GM03348 (cell line): ENCODE measurements at regions not wholly inside any gene's neighbourhood (a gene's known extent, or its start where the extent isn't known, plus 50 kb on each side); places are given as distances from the start of the nearest gene placed in this dataset.

Experiments used
- DNase-seq: peaks from one replicate; pipeline ENCODE4 v3.0.0; 2012; ENCODE audit warnings: low spot score

GRCh38 chr3:159534496-159534895, 454.1 kb upstream of the IL12A start:
- DNase-seq: no peak

GRCh38 chr3:159536876-159537275, 451.8 kb upstream of the IL12A start:
- no peak for DNase-seq

DNA sequence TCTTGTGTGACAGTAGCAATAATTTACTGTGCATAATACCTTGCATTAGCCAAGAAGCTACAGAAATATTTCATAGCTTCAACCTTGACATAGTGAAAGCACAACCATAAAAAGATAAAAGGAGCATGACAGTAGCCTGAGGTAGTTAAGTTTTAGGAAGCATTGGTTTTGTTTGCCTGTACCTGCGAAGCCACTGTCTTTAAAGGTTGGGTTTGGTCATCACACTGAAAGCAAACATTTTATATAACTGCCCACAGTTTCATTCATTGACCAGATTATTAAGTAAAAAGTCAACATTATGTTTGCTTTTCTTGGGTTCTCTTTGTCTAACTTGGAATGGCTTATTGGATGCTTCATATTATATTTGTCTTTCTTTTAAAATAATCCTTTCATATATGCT, 450.1 kb upstream of the IL12A start:
- DNase-seq: no peak

DNA sequence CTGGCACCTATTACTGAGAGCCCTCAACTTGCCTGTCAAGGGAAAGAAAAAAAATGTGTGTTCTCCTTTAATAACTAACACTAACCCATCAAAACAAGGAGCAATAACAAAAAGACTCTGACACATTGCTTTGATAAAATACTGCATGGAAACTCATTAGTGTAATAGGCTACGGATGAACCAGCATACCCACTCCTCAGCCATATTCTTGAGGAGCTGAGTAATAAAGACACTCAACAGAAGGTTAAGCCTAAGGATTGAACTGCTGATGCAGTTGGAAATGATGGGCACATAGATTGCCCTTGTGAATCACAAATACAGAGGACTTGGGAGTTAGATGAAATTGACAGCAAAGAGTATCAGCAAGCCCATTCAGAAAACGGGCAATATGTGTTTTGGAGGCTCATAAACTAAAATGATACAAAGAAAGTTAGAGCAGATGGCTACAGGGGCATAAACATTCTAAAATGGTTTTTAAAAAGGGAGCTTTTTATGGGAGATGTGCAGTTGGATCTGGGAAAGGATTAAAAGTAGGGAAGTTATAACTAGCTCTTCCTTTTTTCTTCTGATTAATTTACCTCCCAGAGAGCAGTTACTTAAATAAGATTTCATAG, 447.6 kb upstream of the IL12A start:
- DNase-seq: no peak

DNA sequence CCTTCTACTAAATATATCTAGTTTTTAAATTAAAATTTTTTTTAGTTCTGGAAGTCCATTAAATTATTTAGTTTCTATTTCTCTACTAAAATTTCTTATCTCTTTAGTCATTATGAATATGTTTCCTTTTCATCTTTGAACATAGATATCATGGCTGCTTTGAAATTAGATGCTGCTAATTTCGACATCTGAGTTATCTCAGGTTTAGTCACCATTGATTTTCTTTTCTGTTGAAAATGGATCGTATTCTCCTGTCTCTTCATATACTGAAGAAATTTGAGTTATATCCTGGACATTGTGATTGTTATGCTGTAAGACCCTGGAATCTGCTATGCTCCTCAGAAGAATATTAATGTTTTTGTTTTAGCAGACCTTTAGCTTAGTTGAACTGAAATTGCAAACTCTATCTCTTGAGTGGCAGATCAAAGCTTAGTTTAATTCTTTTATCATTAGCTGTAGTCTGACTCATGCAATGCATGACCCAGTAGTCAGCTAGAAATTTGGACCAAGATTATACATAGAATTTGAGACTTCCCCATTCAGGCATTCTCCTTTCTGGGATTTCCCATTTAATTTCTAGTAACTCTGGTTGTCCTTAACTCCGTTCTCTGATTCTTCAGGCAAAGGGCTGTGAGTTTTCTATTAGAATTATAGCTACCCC, 439.8 kb upstream of the IL12A start:
- peak; percentile 7 for DNase-seq

- no peak for DNase-seq
Measured at GRCh38 chr3:159555205-159555604, 433.4 kb upstream of the IL12A start.

- DNase-seq: no peak
Measured at GRCh38 chr3:159559771-159560170, 428.9 kb upstream of the IL12A start.

DNA sequence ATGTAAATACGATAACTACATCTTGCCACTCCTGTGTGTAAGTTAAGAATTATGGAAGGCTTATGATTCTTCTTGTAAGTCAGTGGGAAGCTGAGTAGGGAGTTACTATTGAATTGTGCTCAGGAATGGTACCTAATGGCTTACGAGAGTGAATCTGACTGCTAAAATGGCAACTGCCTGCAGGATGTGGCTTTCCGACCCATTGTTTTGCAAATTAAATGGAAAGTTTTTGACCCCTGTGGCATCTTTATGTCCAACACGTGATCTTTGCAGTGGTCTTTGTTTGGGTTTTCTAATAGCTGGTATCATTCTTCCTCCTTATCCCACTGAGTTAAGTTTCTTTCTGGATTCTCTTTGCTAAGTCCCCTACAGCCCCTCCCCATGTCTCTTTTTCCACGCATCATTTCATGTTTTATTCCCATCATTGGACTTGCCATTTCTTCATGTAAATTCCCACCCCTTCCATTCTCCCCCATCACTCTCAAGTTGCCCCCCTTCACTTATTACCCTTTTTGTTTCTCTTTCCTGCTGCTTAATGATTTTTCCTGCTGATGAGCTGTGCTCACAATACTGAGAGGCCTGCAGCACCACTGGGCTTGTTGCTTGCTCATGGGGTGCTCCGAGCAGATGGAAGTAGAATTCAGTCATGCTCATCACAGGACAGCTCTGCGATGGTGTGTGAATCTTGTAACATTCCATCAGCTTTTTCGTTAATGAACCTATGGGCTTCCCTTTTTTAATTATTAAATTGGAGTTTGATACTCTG, 428.2 kb upstream of the IL12A start:
- no peak for DNase-seq

GRCh38 chr3:159565313-159565712, 423.3 kb upstream of the IL12A start:
- no peak for DNase-seq

GRCh38 chr3:159583662-159584061, 405.0 kb upstream of the IL12A start:
- peak; percentile 13 for DNase-seq

DNA sequence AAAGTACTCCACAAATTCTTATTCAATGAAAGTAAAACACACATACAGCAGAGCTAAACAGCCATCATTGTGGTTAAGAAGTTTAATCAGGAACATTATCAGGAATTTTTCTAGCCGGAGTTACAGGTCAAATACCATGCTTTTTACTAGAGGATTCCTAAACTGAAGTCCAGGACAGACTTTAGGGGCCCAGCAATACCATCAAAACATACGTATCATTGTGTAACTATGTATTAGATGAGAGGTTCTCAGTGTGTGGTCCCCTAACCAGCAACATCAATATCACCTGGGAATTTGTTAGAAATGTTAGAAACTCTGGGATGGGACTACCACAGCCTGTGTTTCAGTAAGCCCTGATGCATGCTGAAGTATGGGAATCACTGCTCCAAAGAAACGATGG, 404.2 kb upstream of the IL12A start:
- DNase-seq: no peak

GRCh38 chr3:159586571-159587202, 401.9 kb upstream of the IL12A start:
- peak; percentile 38 for DNase-seq

- no peak for DNase-seq
Measured at GRCh38 chr3:159593927-159594605, 394.6 kb upstream of the IL12A start.

DNA sequence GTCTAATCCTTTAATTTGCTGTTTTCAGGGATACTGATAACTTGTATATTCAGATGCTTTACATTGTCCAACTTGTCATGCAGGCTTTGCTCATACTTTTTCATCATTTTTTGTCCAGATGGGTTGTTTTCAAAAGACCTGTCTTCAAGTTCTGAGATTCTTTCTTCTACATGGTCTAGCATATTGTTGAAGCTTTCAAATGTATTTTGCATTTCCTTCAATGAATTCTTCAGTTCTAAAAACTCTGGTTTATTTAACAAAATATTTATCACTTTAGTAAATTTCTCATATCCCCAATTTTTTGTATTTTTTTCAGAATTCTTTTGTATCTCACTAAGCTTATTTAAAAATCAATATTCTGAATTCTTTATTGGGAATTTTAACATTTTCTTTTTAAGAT, 388.3 kb upstream of the IL12A start:
- DNase-seq: no peak

DNA sequence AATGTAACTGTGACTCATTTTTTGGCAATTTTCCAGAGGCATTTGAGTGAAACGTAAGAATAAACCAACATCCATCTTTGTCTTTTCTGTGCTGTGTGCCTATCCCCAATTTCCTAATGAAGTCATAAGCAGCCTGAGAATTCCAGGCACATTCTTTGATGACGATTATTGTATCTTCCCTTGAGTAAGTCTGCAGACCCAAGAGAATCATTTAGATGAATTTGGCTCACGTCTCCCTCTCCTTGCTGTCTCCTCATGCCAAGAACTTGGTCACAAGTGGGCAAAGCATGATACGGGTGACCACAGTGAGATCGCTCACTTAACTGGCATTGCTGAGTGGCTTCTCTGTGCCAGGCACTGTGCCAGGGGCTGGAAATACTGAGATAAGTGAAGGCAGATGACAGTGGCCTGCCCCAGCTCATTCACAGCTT, 384.5 kb upstream of the IL12A start:
- DNase-seq: peak; percentile 39

GRCh38 chr3:159605101-159605500, 383.5 kb upstream of the IL12A start:
- no peak for DNase-seq

GRCh38 chr3:159605776-159606175, 382.9 kb upstream of the IL12A start:
- DNase-seq: no peak

DNA sequence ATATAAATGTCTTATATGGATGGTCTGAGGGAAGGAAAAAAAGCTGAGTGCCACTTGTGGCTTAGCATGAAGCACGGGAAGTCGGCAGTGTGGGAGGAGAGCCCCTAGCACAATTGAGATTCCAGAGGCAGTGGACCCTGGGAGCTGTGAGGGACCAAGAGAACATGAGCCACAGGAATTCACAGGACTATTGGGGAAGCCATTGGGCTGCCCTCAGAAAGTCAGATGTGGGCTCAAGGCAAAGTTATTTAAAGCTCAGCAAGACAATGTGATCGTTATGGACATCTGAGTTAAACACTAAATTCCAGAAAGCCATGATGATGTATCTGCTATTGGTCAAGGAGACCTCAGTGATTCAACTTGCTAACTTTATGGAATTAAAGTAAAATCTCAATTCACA, 380.8 kb upstream of the IL12A start:
- DNase-seq: no peak

DNA sequence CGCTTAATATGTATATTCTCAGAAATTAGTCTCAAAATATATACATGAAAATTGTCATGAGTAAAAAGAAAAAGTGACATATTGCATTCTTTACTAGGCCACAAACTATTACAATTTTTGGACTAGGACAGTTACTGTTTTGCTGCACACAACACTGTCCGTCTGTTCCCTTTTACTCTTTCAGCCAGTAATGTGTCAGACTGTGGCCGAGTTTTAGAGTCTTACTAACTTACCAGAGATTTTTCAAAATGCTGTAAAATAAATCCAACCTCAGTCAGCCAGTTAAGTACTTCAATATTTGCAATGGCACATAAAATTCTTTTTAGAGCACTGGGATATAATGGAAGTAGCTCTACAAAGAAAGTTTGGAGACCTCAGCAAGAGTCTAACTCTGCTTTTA, 380.3 kb upstream of the IL12A start:
- no peak for DNase-seq

GRCh38 chr3:159609625-159610024, 379.0 kb upstream of the IL12A start:
- DNase-seq: no peak

DNA sequence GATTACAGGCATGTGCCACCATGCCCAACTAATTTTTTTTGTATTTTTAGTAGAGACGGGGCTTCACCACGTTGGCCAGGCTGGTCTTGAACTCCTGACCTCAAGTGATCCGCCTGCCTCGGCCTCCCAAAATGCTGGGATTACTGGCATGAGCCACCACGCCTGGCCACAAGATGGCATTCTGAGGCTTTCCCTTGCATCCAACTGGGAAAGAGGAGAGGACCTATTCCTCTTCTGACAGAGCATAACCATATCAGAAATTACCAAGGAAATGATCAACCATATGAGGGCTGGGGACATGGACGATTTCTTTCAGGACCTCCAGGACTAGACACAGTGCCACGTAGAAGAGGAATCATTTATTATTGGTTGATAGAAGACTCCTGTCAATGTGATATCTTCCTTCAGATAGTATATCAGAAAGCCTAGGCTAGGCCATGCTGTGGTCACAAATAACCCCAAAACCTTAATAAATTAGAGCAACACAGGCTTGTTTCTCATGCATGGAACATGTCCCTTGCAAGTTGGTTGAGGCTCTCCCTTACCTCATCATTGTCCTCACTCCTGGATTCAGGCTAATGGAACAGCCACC, 372.3 kb upstream of the IL12A start:
- peak; percentile 69 for DNase-seq

DNA sequence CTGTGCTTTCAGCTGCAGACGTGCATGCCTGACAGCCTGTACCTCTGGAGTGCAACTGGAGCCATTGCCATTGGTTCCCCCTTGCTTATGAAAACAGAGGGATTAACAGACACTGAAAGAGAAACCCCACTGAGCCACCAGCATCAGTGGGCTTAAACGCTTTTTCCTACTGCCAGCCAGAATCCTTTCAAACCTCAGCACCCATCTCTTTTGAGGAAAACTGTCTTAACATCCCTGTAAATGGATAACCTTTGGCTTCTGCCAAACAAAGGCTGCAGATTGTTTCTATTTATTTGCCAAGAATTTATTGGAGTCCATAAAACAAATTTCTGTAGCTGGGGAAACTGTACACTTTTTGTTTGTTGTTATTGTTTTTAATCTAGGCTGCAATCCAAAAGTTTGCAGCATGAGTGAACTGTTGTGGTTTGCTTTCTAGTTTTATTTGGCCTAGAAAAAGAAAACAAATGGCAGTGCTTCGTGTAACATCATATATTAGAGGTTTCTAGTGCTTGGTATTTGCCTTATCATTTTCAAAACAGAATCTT, 369.2 kb upstream of the IL12A start:
- peak; percentile 27 for DNase-seq
